H9 (cell line): ENCODE measurements at regions not wholly inside any gene's neighbourhood (a gene's known extent, or its start where the extent isn't known, plus 50 kb on each side); places are given as distances from the start of the nearest gene placed in this dataset.
A peak's percentile ranks its signal among the peaks of the same experiment; 100 is the strongest.
"Not testable (repeated sequence)": the region's sequence is repeated elsewhere in the genome, so short reads cannot be mapped to it uniquely, and the experiment has no call there.

ENCODE experiments used
- DNase-seq: peaks from one replicate; pipeline ENCODE4 v3.0.0-alpha.2; 2017
- H2AFZ ChIP-seq: one replicate; pipeline ENCODE4 v1.6.1; 2013; ENCODE audit warnings: mild to moderate bottlenecking, low read length, control low read depth, moderate library complexity
- H2AK5ac ChIP-seq: 2 replicates; pipeline ENCODE4 v1.6.1; 2013; ENCODE audit warnings: low read length, control low read depth, mixed read lengths; ENCODE audit not compliant: insufficient read length
- H2BK120ac ChIP-seq: one replicate; pipeline ENCODE4 v1.6.1; 2013; ENCODE audit warnings: low read depth, mild to moderate bottlenecking, low read length, control low read depth, inconsistent platforms; ENCODE audit not compliant: poor library complexity, severe bottlenecking
- H2BK12ac ChIP-seq: 2 replicates; pipeline ENCODE4 v1.6.1; 2013; ENCODE audit warnings: low read length, control low read depth, mixed read lengths, low read depth; ENCODE audit not compliant: insufficient read length
- H2BK15ac ChIP-seq: 2 replicates; pipeline ENCODE4 v1.6.1; 2013; ENCODE audit warnings: low read depth, low read length, control low read depth
- H2BK20ac ChIP-seq: one replicate; pipeline ENCODE4 v1.6.1; 2013; ENCODE audit warnings: low read depth, mild to moderate bottlenecking, low read length, control low read depth, inconsistent platforms; ENCODE audit not compliant: poor library complexity, severe bottlenecking
- H2BK5ac ChIP-seq: 2 replicates; pipeline ENCODE4 v1.6.1; 2013; ENCODE audit warnings: low read length, control low read depth, mixed read lengths; ENCODE audit not compliant: insufficient read length
- H3K14ac ChIP-seq: 2 replicates; pipeline ENCODE4 v1.6.1; 2013; ENCODE audit warnings: low read length, control low read depth; ENCODE audit not compliant: insufficient read depth
- H3K18ac ChIP-seq: 2 replicates; pipeline ENCODE4 v1.6.1; 2013; ENCODE audit warnings: low read depth, mild to moderate bottlenecking, mixed read lengths, low read length, control low read depth; ENCODE audit not compliant: insufficient read length
- H3K23ac ChIP-seq: 2 replicates; pipeline ENCODE4 v1.6.1; 2013; ENCODE audit warnings: low read length, control low read depth, mixed read lengths, low read depth; ENCODE audit not compliant: insufficient read length
- H3K23me2 ChIP-seq: 2 replicates; pipeline ENCODE4 v1.6.1; 2013; ENCODE audit warnings: low read depth, mild to moderate bottlenecking, mixed read lengths, low read length, control low read depth; ENCODE audit not compliant: insufficient read length, poor library complexity, severe bottlenecking
- H3K27ac ChIP-seq: 2 replicates; pipeline ENCODE4 v1.5.1; 2013; ENCODE audit warnings: low read length, control low read depth, mixed read lengths, low read depth; ENCODE audit not compliant: insufficient read length
- H3K27me3 ChIP-seq: 2 replicates; pipeline ENCODE4 v1.6.1; 2013; ENCODE audit warnings: low read length, control low read depth, inconsistent platforms; ENCODE audit not compliant: insufficient read depth
- H3K4ac ChIP-seq: 2 replicates; pipeline ENCODE4 v1.6.1; 2013; ENCODE audit warnings: low read depth, mild to moderate bottlenecking, control low read depth, inconsistent platforms, low read length, moderate library complexity
- H3K4me1 ChIP-seq: 2 replicates; pipeline ENCODE4 v1.6.1; 2013; ENCODE audit warnings: low read length, control low read depth, inconsistent platforms; ENCODE audit not compliant: insufficient read depth
- H3K4me2 ChIP-seq: 2 replicates; pipeline ENCODE4 v1.6.1; 2013; ENCODE audit warnings: low read length, control low read depth, mixed read lengths; ENCODE audit not compliant: insufficient read length, insufficient read depth
- H3K56ac ChIP-seq: 2 replicates; pipeline ENCODE4 v1.6.1; 2013; ENCODE audit warnings: low read depth, mild to moderate bottlenecking, mixed read lengths, low read length, control low read depth; ENCODE audit not compliant: insufficient read length
- H3K79me1 ChIP-seq: 2 replicates; pipeline ENCODE4 v1.6.1; 2013; ENCODE audit warnings: low read depth, mild to moderate bottlenecking, moderate library complexity, low read length, control low read depth, inconsistent platforms; ENCODE audit not compliant: insufficient read depth, poor library complexity, severe bottlenecking
- H3K79me2 ChIP-seq: 2 replicates; pipeline ENCODE4 v1.6.1; 2013; ENCODE audit warnings: low read length, control low read depth, inconsistent platforms; ENCODE audit not compliant: insufficient read depth
- H3K9ac ChIP-seq: 2 replicates; pipeline ENCODE4 v1.6.1; 2013; ENCODE audit warnings: low read length, control low read depth, mixed read lengths; ENCODE audit not compliant: insufficient read length; ENCODE audit errors: extremely low read depth
- H3K9me3 ChIP-seq: one replicate; pipeline ENCODE4 v1.6.1; 2013; ENCODE audit warnings: low read depth, low read length, inconsistent platforms; ENCODE audit not compliant: control insufficient read depth
- H3T11ph ChIP-seq: one replicate; pipeline ENCODE4 v1.6.1; 2013; ENCODE audit warnings: mild to moderate bottlenecking, low read length, control low read depth, inconsistent platforms
- H4K20me1 ChIP-seq: one replicate; pipeline ENCODE4 v1.6.1; 2013; ENCODE audit not compliant: control insufficient read depth, insufficient read length, insufficient read depth
- H4K5ac ChIP-seq: 2 replicates; pipeline ENCODE4 v1.6.1; 2013; ENCODE audit warnings: low read depth, mild to moderate bottlenecking, mixed read lengths, low read length, control low read depth; ENCODE audit not compliant: insufficient read length
- H4K8ac ChIP-seq: replicated peaks from 2 replicates; pipeline ENCODE4 v1.6.1; 2013; ENCODE audit warnings: low read length, control low read depth, mixed read lengths, low read depth; ENCODE audit not compliant: insufficient read length
- H4K91ac ChIP-seq: 2 replicates; pipeline ENCODE4 v1.6.1; 2013; ENCODE audit warnings: low read depth, mild to moderate bottlenecking, moderate library complexity, mixed read lengths, low read length, control low read depth; ENCODE audit not compliant: insufficient read length
- H3K27ac Mint-ChIP-seq, 3 experiments: 2 replicates in 2 of 3; 3 replicates in 1 of 3; pipeline ENCODE4 v1.8.0; 2020 to 2021; ENCODE audit warnings: mixed read lengths in 3 of 3, mild to moderate bottlenecking in 1 of 3, moderate library complexity in 1 of 3
- H3K27me3 Mint-ChIP-seq: 2 replicates; pipeline ENCODE4 v1.8.0; 2021; ENCODE audit warnings: low read depth, mild to moderate bottlenecking, moderate library complexity, mixed read lengths
- H3K36me3 Mint-ChIP-seq, 3 experiments: 2 replicates in 2 of 3; 3 replicates in 1 of 3; pipeline ENCODE4 v1.8.0; 2020 to 2021; ENCODE audit warnings: low read depth in 3 of 3, mixed read lengths in 3 of 3; ENCODE audit not compliant: insufficient read depth in 1 of 3
- H3K4me1 Mint-ChIP-seq, 2 experiments: 2 replicates each; pipeline ENCODE4 v1.8.0; 2020; ENCODE audit warnings: mixed read lengths in 2 of 2
- H3K4me3 Mint-ChIP-seq, 2 experiments: 2 replicates in 1 of 2; 3 replicates in 1 of 2; pipeline ENCODE4 v1.8.0; 2020 to 2021; ENCODE audit warnings: mild to moderate bottlenecking in 2 of 2, mixed read lengths in 2 of 2, moderate library complexity in 1 of 2
- H3K9me3 Mint-ChIP-seq, 2 experiments: 2 replicates in 1 of 2; 3 replicates in 1 of 2; pipeline ENCODE4 v1.8.0; 2020; ENCODE audit warnings: mild to moderate bottlenecking in 2 of 2, mixed read lengths in 2 of 2, moderate library complexity in 1 of 2
- WGBS: extraction: QIAGEN DNeasy Blood & Tissue Kit; methylation state at CpG from one replicate; pipeline ENCODE4 v1.1.7; 2013; ENCODE audit warnings: missing lambda C conversion rate, low lambda C conversion rate, mixed read lengths; ENCODE audit not compliant: insufficient read length; ENCODE audit errors: extremely low coverage; 5-methylcytosine and 5-hydroxymethylcytosine counted together
- TF ChIP-seq, protein P1 (sequence below): fragments of 200-600 bp; sonication (generic); conservative IDR thresholded peaks from 3 replicates; pipeline ENCODE4 v1.8.0; 2021; ENCODE audit warnings: antibody characterized with exemption, mild to moderate bottlenecking

GRCh38 chr9:2276296-2276695 lies 261.1 kb downstream of the SMARCA2 start:
- Histone ChIP-seq H3K27me3 (no peaks in the 10 kb centered on the region), H2BK12ac (no peak overlapping the region), H3K79me1 (peaks cover 2% of the 10 kb centered on the region), H3K4me2 (peak overlapping the region; percentile 37), H3K23me2 (no peaks in the 10 kb centered on the region), H2BK15ac (no peak overlapping the region), H3K18ac (peak overlapping the region; percentile 15), H4K20me1 (no peaks in the 10 kb centered on the region), H3K27ac (peak overlapping the region; percentile 23), H2BK120ac (peak overlapping the region; percentile 69), H2AK5ac (no peak overlapping the region), H3K4ac (no peak overlapping the region), H3K9ac (peak overlapping the region; percentile 58), H3K56ac (no peak overlapping the region), H2BK20ac (peak overlapping the region; percentile 75), H4K8ac (no peak overlapping the region), H4K5ac (no peak overlapping the region), H2BK5ac (no peak overlapping the region), H2AFZ (no peak overlapping the region), H3K79me2 (no peaks in the 10 kb centered on the region; the same call in 1 of the 2 replicates), H3K4me1 (peaks cover 16% of the 10 kb centered on the region), H3T11ph (no peak overlapping the region), H3K23ac (no peak overlapping the region), H3K9me3 (no peaks in the 10 kb centered on the region), H3K14ac (peak overlapping the region; percentile 52; the same call in 1 of the 2 replicates), H4K91ac (peak overlapping the region; percentile 85)
- Mint-ChIP-seq H3K9me3 (no peaks in the 10 kb centered on the region), H3K4me1 (peaks cover 41 to 49% of the 10 kb centered on the region in 2 experiments), H3K27ac (peak overlapping the region in 1 of 3 experiments; percentile 70; a peak in 5 of 7 replicates), H3K4me3 (no peak overlapping the region), H3K27me3 (no peaks in the 10 kb centered on the region), H3K36me3 (peaks cover 0 to 2% (median 0%) of the 10 kb centered on the region in 3 experiments; a peak in 4 of 7 replicates)
- TF ChIP-seq, protein P1, sequence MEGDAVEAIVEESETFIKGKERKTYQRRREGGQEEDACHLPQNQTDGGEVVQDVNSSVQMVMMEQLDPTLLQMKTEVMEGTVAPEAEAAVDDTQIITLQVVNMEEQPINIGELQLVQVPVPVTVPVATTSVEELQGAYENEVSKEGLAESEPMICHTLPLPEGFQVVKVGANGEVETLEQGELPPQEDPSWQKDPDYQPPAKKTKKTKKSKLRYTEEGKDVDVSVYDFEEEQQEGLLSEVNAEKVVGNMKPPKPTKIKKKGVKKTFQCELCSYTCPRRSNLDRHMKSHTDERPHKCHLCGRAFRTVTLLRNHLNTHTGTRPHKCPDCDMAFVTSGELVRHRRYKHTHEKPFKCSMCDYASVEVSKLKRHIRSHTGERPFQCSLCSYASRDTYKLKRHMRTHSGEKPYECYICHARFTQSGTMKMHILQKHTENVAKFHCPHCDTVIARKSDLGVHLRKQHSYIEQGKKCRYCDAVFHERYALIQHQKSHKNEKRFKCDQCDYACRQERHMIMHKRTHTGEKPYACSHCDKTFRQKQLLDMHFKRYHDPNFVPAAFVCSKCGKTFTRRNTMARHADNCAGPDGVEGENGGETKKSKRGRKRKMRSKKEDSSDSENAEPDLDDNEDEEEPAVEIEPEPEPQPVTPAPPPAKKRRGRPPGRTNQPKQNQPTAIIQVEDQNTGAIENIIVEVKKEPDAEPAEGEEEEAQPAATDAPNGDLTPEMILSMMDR = no peak
- no peak for DNase-seq
- WGBS = no CpG with 5 or more reads among the region's 10 CpGs

GRCh38 chr9:2277133-2277532 lies 262.0 kb downstream of the SMARCA2 start:
- H3K27ac Mint-ChIP-seq = peak overlapping the region in 1 of 3 experiments; percentile 48; a peak in 2 of 7 replicates
- peak overlapping the region in 1 of 2 experiments; percentile 9; a peak in 1 of 5 replicates for H3K4me3 Mint-ChIP-seq
- H3K4me1 Mint-ChIP-seq = peaks cover 39 to 49% of the 10 kb centered on the region in 2 experiments
- H2BK20ac ChIP-seq, H3K27ac ChIP-seq, H4K8ac ChIP-seq, H3K9me3 Mint-ChIP-seq, H3K23ac ChIP-seq, H4K20me1 ChIP-seq, H2BK120ac ChIP-seq, H2AFZ ChIP-seq, H3K18ac ChIP-seq, H3T11ph ChIP-seq, H3K79me1 ChIP-seq, H3K9me3 ChIP-seq, H4K5ac ChIP-seq, H3K56ac ChIP-seq, H3K79me2 ChIP-seq, H3K27me3 ChIP-seq, H2BK12ac ChIP-seq, H4K91ac ChIP-seq, DNase-seq, H2BK15ac ChIP-seq, H3K4ac ChIP-seq, H3K36me3 Mint-ChIP-seq, H2AK5ac ChIP-seq, H3K23me2 ChIP-seq, H3K14ac ChIP-seq, H3K27me3 Mint-ChIP-seq, H2BK5ac ChIP-seq: not testable (repeated sequence)
- peak overlapping the region; percentile 37 for H3K4me2 ChIP-seq
- peak overlapping the region; percentile 52 for H3K9ac ChIP-seq
- H3K4me1 ChIP-seq = peaks cover 19% of the 10 kb centered on the region
- no CpG with 5 or more reads among the region's 9 CpGs for WGBS
